Fibroblast of skin of scalp (primary cell): ENCODE measurements at regions not wholly inside any gene's neighbourhood (a gene's known extent, or its start where the extent isn't known, plus 50 kb on each side); places are given as distances from the start of the nearest gene placed in this dataset.

Experiments used
- DNase-seq: peaks from one replicate; pipeline ENCODE4 v3.0.0-alpha.2; 2013

DNA sequence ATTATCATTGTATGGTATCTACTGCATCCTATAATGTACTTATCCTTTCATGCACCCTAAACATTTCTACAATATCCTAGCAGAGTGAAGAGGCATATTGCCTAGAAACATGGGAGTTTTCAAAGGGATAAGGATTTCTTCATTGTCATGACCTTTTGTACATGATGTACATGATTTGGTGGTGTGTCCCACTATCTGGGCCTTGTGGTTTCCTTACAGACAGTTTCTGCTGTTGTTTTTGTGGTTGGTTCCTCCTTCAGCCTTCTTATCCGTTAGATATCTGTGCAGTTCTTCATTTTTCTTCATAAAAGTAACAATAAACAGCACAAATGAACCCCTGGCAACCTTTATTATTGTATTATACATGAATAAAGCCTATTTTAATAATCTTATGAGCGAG lies 70.4 kb upstream of the BACH1 start:
- DNase-seq: no peak

DNA sequence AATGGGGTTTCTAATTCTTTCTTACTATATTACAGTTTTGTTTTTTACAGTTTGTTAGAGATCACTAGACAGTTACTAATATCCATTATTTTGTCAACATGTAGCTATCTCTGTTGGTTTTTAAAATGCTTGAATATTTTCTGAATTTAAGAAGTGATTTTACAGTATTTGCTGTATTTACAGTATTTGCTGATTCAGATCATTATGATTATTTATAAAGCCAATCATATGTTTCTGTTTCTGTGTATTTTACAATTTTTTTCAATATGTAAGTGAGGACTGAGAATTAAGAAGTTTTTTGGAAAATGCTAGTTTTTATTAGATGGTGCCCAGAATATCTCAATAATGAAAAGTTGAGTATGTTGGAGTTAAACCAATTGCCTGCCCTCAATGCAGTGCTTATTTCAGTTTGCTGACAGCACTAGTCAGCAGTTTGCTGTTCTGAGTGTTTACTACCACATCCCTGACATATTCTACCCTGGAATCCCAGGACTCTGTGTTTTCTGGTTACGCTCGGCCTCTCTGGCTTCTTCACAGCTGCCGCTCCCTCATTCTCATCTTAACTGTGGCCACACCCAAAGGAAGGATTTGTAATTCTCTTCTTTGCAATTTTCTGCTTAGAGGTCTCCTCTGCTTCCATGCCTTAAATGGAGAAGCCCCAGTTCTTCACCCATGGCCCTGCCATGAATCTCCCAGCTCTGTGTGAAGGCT lies 68.0 kb upstream of the BACH1 start:
- peak; percentile 70 for DNase-seq

DNA sequence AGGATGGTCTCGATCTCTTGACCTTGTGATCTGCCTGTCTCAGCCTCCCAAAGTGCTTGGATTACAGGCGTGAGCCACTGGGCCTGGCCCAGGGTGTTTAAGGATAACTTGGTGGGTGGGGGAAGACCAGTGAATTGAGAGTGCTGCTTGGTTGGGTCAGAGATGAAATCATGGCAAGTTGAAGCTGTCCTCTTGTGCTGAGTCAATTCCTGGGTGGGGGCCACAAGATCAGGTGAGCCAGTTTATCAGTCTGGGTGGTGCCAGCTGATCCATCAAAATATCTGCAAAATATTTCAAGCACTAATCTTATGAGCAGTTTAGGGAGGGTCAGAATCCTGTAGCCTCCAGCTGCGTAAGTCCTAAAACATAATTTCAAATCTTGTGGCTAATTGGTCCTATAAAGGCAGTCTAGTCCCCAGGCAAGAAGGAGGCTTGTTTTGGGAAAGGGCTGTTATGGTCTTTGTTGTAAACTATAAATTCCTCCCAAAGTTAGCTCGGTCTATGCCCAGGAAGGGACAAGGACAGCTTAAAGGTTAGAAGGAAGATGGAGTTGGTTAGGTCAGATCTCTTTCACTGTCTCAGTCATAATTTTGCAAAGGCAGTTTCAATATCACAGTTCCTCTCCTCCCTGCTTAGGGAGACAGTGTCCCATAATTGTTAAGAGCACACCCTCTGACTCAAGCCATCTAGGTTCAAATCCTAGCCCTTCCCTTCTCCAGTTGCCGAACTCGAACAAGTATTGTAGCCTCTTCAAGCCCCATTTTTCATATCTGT lies 66.8 kb upstream of the BACH1 start:
- DNase-seq: no peak

DNA sequence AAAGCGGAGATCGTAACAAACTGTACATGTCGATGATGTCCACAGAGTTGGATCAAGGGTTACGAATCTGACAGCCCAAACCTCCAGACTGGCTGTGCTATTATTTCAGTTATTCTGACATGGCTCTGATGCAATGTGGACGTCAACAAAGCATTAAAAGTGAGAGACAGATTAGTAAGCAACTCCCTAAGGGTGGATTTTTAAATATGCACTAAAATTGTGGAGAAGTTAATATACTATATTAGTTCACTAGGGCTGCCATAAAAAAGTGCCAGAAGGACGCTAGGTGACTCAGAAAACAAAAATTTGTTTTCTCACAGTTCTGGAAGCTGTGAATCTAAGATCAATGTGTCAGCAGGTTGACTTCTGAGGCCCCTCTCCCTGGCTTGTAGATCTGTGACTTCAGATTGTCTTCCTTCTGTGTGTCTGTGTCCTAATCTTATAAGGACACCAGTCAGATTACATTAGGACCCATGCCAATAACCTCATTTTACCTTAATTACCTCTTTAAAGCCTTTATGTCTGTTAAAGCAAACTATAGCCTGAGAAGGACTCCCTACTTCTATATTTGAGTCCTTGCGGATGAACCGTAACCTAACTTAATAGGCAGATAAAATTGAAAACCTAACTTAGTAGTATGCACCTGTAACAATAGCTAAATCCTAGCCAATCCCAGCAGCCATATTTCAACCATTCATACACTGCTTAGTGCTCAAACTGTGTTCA lies 66.0 kb upstream of the BACH1 start:
- peak; percentile 86 for DNase-seq

DNA sequence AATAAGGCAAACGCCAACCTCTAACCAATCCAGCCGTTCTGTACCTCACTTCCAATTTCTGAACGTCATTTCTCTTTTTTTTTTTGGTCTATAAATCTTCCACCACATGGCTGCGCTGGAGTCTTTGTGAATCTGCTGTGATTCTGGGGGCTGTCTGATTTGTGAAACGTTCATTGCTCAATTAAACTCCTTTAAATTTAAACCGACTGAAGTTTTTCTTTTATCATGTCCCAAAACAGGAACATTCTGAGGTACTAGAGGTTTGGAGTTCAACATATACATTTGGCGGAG lies 65.5 kb upstream of the BACH1 start:
- DNase-seq: no peak

DNA sequence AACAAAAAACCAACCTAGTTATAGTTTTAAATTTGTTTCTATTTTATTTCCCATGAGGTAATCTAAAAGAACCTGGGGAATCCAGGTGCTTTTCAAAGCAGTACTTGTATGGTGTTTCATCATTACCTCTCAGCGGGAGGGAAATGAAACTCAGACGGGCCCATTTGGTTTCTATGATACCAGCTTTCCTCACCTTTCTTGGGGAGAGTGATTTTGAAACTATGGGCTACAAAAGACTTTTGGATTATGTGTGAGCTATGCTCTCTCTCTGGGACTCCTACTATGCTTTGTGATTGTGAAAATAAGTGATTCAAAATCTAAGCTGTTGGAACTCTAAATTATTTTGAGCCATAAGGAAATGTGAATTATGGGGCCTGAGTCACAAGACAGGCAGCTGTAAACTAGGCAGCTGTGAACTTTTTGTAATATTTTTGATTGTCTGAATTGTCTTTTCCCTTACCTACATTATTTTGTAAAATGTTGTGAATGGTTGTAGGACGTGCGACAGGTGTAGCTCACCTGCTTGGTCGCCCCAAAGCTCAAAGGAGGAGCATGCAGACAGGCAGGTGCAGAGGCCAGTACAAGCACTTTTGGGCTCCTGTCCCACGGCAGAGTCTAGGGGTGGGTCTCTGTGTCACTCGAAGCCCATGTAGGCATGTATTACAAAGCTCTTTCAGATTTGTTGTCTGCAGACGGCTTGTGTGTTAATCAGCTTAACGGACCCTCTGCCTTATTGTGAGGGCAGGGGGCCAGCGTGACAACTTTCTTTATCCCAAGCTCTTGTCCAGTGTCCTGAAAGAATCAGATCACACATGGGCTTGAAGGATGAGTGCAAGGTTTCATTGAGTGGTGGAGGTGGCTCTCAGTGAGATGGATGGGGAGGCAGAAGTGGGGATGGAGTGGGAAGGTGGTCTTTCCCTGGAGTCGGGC lies 64.8 kb upstream of the BACH1 start:
- no peak for DNase-seq

DNA sequence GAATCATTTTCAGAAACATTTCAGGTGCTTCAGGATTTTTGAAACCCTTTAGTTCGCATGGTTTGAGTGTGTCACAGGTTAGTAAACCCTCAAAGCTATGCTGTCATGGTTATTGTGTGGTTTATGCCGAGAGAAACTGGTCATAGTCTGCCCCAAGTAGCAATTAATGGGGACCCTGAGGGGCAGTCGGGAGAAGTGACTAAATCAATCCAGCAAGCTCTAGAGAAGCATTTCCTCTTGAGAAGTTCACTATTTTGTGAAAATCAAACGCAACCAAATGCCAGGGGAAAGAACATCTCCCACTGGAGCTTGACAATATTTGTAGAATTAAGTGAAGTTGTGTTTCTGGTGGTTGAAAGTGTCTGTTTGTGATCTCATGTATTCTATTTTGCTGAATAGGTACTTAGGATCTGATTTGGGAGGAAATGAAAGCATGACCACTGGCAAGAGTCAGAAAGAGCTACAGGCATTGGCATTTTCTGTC lies 63.0 kb upstream of the BACH1 start:
- no peak for DNase-seq

DNA sequence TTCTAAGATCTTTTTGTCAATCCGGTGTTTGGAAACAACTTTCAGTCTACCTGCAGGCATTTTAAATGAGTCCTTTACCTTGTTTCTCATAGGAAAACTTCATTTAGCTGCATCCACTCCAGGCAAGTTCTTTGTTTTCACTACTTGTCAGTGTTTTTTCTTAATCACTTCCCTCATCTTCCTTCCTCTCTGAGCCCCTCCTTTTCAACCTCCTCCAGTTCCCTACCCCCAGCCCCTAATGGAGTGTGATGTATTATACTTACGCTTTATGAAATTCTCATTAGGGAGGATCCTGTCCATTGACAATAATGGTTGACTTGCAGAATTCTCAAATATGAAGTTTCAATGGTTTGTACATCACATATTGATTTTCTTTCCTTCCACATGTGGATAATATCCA lies 62.5 kb upstream of the BACH1 start:
- no peak for DNase-seq

DNA sequence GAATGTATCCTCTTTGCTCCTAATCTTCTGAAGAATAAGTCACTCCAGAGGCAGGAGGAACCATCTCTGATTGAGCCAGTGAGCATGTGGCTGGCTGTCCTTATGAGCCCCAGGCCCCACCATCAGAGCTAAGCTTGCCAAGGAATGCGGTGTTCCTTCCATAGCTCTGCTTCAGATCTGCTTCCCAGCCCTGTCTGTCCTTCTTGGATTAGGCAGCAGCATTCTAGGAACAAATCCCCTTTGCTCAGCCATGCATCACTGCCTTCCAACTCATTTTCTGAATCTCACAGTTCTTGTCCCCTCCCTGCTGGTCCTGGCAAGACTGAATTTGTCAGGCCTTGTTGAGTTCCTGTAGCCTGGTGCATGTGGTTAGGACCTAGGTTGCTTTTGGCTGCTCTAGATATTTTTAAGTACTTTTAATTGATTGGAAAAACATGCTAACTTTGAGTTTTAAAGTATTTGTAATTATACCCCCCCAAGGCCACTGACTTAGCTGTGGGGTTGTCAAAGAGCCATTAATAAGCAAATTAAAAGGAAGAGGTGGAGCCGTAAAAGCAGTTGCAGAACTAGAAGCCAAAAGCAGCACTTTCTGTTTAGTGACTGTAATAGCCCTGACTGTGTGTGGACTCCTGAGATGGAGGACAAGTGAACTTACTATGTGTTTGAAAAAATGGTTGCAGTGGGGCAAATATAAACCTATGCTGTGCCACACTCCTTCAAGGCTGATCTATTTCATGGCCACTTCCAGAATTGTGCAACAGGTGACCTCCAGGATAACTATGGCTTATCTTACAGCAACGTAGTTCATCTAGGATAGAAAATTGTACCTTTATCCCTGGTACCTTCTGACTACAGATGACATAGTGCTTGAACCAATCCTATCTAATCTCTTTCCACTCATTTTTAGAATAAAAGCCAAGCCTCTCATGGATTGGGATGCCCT lies 61.3 kb upstream of the BACH1 start:
- peak; percentile 73 for DNase-seq

DNA sequence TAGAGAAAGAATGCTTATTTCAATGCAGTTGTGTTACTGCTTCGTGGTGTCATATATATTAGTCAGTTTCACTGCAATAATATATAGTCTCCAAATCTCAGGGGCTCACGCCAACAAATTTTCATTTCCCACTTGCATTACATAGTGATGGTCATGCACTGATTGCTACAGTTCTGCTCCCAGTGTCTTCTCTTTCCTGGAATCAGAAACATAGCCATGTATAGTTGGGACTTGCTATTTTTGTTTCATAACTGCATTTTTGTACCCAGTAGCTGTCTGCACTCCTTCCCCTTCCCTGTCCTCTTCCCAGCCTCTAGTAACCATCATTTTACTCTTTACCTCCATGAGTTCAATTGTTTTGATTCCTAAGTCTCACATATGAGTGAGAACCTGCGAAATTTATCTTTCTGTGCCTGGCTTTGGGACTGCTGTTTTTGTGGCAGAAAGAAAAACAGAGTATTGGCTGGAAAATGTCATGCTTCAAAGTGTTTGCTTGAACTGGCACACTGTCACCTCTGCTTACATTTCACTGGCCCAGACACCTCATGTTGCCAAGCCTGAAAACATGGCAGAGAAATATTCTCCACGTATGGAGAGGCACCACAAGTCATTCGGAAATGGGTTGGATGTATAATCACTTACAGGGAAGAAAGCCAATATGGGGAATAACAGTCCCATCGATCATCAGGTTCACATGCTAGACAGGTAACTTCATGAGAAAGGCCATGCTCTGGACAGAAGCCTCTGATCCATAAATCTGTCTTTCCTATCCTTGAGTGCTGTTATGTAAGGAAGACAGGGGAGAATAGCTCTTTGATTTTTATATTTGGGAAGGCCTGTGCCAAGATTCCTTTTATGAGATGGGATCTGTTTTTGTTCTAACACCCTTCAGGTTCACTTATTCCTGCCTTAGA lies 60.4 kb upstream of the BACH1 start:
- DNase-seq: peak; percentile 88

DNA sequence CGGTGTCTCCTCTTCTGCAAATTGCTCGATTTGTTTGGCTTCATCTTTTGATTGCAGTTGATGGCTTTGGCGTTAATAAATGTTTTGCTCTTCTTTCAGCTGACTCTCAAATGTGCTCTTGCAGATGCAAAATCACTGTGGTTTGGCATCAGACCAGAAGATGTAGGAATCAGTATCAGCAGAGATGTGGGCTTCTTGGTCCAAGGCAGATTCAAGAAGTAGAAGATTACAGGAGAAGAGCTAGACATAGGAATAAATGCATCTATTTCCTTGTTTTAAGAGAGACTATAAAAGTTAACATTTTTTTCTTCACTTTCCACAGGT lies 59.8 kb upstream of the BACH1 start:
- peak; percentile 78 for DNase-seq

DNA sequence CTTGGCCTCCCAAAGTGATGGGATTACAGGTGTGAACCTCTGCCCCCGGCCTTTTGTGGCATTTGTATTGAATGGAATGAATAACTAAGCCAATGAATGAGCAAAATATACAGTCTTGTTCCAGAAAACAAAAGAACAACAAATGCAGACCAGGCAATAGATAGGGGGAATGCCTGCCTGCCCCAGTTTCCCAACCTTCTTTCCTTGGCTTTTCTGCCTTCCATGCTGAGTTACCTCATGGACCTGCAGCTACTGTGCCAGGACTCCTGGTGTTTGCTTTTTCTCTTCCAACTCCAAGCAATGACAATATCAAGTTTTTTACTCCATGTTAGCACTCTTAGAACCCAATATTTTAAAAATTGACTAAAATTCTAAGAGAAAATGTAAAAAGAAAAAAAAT lies 58.6 kb upstream of the BACH1 start:
- no peak for DNase-seq

DNA sequence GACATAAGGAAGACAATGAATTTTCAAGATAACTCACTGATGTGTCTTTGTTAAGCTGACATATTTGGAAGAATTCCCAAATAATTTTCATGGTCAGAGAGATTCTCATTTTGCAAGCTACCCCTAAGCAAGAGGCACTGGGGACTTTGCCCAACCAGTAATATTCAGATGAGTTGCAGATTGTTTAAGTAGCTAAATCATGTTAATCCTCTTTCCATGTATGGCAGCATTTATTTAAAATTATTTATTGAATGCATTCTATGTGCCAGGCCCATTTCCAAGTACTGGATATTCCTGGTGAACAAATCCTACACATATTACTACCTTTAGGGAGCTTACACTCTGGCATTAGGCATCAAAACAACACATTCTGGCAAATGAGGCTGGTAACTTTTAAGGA lies 56.5 kb upstream of the BACH1 start:
- peak; percentile 49 for DNase-seq

DNA sequence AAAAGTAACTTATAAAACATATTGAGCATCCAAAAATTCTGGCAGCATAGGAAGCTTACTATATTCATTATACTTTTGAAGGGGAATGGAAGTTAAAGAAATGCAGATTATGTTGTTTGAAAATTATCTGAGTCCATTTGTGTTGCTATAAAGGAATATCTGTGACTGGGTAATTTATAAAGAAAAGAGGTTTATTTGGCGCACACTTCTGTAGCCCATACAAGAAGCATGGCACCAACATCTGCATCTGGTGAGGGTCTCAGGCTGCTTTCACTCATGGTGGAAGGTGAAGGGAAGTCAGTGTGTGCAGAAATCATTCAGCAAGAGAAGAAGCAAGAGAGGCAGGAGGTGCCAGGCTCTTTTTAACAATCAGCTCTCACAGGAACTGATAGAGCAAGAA lies 55.5 kb upstream of the BACH1 start:
- no peak for DNase-seq

DNA sequence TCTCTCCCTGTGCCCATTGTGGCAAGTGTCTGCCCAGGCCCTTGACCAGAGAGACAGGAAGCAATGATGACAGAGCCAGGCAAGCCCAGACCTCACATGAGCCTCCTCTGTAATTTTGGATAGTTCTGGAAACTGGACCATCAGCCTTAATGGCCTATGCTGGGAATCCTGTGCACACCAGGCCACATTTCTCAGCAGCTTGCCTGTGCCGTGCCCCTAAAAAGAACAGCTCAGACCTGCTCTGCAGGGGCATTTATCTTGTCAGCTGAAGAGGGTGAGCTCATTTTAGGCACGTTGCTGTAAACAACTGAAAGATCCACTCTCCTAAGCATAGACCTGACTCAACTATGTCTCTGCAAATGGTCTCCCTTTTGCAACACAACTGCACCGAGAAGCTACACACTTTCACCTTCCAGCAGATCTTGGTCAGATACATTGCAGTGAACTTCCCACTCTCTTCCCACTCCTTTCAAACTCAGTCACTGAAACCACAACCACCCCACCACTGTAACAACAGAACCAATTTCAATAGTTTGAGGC lies 53.5 kb upstream of the BACH1 start:
- DNase-seq: no peak

DNA sequence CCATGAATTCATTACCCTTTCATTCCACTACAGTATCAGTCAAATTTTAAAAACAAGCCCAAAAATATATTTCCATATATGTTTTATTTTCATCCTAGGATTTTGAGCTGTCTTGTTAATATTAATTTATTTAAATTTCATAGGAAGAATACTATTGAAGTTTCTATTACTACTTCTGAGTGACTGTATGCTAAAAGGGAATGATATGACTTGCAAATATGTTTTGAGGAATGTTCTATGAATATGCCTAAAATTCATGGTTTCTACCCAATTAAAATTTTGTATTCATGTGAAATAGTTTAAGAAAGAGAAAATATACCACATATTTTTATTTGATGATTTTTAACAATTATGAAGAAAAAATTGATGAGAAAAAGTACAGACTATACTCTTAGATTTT lies 52.9 kb upstream of the BACH1 start:
- no peak for DNase-seq

DNA sequence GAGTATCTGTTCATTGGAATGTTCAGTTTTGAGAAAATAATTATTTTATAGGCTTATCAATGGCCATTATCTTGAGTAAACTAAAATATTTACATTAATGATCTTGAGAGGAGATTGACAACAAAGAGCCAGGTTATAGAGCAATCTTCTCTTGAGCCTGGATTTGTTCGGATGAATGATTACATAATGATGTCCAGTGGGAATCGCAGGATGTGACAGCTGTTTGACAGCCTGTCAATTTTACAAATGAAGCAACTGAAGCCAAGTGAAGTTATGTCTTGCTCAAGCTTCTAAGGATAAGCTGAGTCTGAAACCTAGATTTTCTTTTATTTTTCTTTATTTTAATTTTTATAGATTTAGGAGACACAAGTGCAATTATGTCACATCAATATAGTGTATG lies 52.1 kb upstream of the BACH1 start:
- DNase-seq: no peak

DNA sequence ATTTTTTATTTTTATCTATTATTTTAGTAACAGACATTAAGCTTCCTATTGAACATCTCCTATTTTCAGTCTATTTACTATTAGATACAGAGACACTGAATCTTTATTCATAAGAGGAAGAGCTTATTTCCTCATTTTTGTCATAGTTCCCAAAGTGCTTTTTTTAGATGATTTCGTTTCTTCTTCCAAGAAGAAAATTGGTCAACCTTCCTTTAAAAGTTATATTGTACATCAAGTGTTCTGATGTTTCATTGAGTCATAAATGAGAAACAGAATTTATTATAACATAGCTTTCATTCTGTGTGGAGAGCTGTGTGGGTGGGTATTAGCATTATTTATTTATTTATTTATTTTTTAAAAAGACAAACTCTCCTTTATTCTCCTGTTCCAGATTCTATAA lies 50.6 kb upstream of the BACH1 start:
- DNase-seq: peak; percentile 13
